Chondrocyte (in vitro differentiated cells): ENCODE measurements at regions not wholly inside any gene's neighbourhood (a gene's known extent, or its start where the extent isn't known, plus 50 kb on each side); places are given as distances from the start of the nearest gene placed in this dataset.

Source experiments
- DNase-seq: peaks from one replicate; pipeline ENCODE4 v3.0.0; 2021; ENCODE audit warnings: mixed read lengths, low spot score
- H3K27ac Mint-ChIP-seq: one replicate; pipeline ENCODE4 v1.8.0; 2021; ENCODE audit warnings: mild to moderate bottlenecking, moderate library complexity, mixed read lengths; ENCODE audit not compliant: unreplicated experiment
- H3K27me3 Mint-ChIP-seq: 2 replicates; pipeline ENCODE4 v1.8.0; 2021; ENCODE audit warnings: low read depth, mixed read lengths
- H3K36me3 Mint-ChIP-seq: 2 replicates; pipeline ENCODE4 v1.8.0; 2021; ENCODE audit warnings: low read depth, mixed read lengths
- H3K4me1 Mint-ChIP-seq: 2 replicates; pipeline ENCODE4 v1.8.0; 2021; ENCODE audit warnings: low read depth, mild to moderate bottlenecking, mixed read lengths
- H3K4me3 Mint-ChIP-seq: one replicate; pipeline ENCODE4 v1.8.0; 2021; ENCODE audit warnings: mild to moderate bottlenecking, moderate library complexity, mixed read lengths; ENCODE audit not compliant: unreplicated experiment
- H3K9me3 Mint-ChIP-seq: 2 replicates; pipeline ENCODE4 v1.8.0; 2021; ENCODE audit warnings: low read depth, mixed read lengths
- TF ChIP-seq, protein P1 (sequence below): fragments of 200-600 bp; sonication (generic); IDR thresholded peaks from 2 replicates; pipeline ENCODE4 v1.5.0; 2021; ENCODE audit warnings: antibody characterized with exemption, mild to moderate bottlenecking, moderate library complexity

DNA sequence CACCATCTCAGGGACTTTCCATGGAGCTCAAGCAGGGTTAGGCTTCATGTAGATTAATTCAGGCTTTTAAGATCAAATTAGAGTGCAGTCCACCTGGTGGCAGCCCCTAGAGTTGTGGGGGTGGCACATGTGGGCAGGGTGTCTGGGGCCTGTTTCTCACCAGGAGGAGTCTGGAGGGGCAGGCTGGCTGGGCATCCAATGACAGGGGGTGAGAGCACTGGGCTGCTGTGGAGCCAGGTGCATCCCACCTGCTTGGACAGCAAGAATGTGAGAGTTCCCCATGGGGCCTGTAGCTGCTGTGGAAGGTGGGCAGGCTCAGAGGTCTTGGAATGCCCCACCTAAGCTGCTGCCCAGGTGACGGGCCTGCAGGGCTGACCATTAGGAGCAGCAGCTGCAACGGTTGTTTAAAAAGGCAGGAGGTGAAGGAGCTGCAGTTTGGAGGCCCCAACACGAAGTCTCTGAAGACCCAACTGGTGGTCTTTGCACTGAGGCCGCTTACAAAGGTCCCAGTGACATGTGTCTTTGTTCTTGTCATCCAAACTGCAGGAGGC is 686.3 kb upstream of the HS6ST1 start:
- no peak overlapping the region for H3K27ac Mint-ChIP-seq
- no peaks in the 10 kb centered on the region for H3K36me3 Mint-ChIP-seq
- no peak overlapping the region for H3K4me3 Mint-ChIP-seq
- DNase-seq: no peak
- TF ChIP-seq, protein P1, sequence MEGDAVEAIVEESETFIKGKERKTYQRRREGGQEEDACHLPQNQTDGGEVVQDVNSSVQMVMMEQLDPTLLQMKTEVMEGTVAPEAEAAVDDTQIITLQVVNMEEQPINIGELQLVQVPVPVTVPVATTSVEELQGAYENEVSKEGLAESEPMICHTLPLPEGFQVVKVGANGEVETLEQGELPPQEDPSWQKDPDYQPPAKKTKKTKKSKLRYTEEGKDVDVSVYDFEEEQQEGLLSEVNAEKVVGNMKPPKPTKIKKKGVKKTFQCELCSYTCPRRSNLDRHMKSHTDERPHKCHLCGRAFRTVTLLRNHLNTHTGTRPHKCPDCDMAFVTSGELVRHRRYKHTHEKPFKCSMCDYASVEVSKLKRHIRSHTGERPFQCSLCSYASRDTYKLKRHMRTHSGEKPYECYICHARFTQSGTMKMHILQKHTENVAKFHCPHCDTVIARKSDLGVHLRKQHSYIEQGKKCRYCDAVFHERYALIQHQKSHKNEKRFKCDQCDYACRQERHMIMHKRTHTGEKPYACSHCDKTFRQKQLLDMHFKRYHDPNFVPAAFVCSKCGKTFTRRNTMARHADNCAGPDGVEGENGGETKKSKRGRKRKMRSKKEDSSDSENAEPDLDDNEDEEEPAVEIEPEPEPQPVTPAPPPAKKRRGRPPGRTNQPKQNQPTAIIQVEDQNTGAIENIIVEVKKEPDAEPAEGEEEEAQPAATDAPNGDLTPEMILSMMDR: no peak
- no peaks in the 10 kb centered on the region for H3K9me3 Mint-ChIP-seq
- H3K4me1 Mint-ChIP-seq: no peaks in the 10 kb centered on the region
- H3K27me3 Mint-ChIP-seq: peaks cover 12% of the 10 kb centered on the region

DNA sequence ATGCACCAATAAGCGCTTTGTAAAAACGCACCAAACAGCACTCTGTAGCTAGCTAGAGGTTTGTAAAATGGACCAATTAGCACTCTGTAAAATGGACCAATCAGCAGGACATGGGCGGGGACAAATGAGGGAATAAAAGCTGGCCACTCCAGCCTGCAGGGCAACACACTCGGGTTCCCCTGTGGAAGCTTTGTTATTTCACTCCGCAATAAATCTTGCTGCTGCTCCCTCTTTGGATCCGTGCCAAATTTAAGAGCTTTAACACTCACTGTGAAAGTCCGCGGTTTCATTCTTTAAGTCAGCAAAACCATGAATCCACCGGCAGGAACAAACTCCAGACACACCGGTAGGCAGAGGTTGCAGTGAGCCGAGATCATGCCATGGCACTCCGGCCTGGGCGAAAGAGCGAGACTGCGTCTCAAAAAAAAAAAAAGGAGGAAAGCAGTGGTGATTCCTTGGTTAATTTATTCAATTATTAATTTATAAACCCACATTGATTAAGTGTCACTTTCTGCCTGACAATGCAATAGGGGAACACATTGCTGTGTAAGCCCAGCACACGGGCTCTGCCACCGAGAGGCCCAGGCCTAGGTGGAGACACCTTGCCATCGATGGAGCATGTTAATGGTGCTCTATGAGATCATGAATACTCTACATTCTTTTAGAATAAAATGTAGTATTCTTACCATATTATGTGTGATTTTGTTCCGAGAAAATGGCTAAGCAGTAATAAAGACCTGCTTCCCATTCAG is 687.6 kb upstream of the HS6ST1 start:
- Mint-ChIP-seq H3K36me3 (no peaks in the 10 kb centered on the region), H3K4me3 (no peak overlapping the region), H3K9me3 (no peaks in the 10 kb centered on the region), H3K27ac (no peak overlapping the region), H3K27me3 (peaks cover 10% of the 10 kb centered on the region), H3K4me1 (no peaks in the 10 kb centered on the region)
- DNase-seq: no peak
- TF ChIP-seq, protein P1: no peak

DNA sequence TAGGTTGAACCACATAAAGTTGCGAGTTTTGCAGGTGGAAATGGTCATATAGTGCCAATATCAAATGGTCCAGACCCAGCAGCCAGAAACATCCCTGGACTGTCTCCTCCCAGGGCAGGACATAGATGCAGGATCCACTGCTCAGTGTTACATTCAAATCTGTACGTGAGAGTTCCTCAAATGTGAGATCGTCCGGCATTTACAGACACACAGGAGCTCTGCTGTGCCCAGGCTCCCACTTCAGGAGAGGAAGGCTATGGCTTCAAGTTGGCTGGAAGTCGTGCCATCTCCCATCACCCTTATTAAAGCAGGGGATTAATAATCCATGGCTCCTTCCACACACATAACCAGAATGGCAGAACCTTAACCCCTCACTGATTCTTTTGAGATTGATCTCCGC is 688.2 kb upstream of the HS6ST1 start:
- no peak overlapping the region for H3K27ac Mint-ChIP-seq
- H3K9me3 Mint-ChIP-seq: no peaks in the 10 kb centered on the region
- H3K4me1 Mint-ChIP-seq: no peaks in the 10 kb centered on the region
- DNase-seq: no peak
- no peaks in the 10 kb centered on the region for H3K36me3 Mint-ChIP-seq
- H3K4me3 Mint-ChIP-seq: no peak overlapping the region
- TF ChIP-seq, protein P1: no peak
- peaks cover 9% of the 10 kb centered on the region for H3K27me3 Mint-ChIP-seq

DNA sequence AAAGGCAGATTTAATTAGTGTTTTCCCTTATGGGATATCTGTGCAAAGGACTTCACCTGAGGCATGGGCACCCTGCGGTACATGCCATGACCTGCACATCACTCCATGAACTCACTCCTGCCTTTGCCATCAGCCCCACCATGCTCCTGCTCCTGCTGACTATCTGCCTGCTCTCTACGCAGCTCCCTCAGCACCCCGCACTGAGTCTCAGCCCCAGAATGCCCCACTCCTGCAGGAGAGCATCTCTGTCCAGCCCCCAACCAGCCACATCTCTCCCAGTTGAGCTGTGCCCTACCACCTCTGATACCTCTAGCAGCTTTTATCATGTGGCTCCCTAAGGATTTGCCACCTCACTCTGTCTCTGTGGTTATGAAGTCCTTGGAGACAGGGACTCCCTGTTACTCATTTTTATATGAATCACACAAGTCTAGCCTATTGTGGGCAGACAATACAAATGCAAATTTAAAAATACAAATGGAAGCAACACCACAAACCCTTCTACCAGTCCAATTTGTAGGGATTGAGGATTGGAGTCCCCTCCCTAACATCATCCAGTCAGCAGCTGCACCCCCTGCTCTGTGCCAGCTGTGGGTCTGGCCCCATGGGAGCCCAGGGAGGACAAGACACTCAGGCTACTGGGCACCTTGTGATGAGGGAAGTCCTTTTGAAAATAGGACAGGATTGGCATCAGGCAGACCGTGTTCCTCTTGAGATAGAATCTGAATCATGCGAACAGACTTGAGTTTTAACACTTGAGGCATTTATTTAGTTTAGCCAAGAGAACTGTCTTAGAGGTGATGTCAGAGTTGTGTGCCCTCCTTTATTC is 689.6 kb upstream of the HS6ST1 start:
- H3K27me3 Mint-ChIP-seq: peaks cover 9% of the 10 kb centered on the region

More for the DNA sequence above, 689.6 kb upstream of the HS6ST1 start:
- no peaks in the 10 kb centered on the region for H3K36me3 Mint-ChIP-seq
- peaks cover 2% of the 10 kb centered on the region for H3K9me3 Mint-ChIP-seq
- H3K4me1 Mint-ChIP-seq: no peaks in the 10 kb centered on the region
- TF ChIP-seq, protein P1: no peak
- no peak overlapping the region for H3K27ac Mint-ChIP-seq
- H3K4me3 Mint-ChIP-seq: no peak overlapping the region
- no peak for DNase-seq
